ENCODE measurements at regions not wholly inside any gene's neighbourhood (a gene's known extent, or its start where the extent isn't known, plus 50 kb on each side); places are given as distances from the start of the nearest gene placed in this dataset.

GRCh38 chr2:215684448-215685237 lies 248.8 kb upstream of the FN1 start:
- no peaks in the 10 kb centered on the region for H3K27me3 ChIP-seq (ENCODE audit: insufficient read depth, low read depth, low read length)
- no peak overlapping the region for H3K27ac ChIP-seq (ENCODE audit: low read length)
- no peaks in the 10 kb centered on the region for H3F3A ChIP-seq (ENCODE audit: insufficient read depth, low read length, poor library complexity, severe bottlenecking)
- H3K4me2 ChIP-seq (ENCODE audit: low read length), result no peak overlapping the region
- no peaks in the 10 kb centered on the region for H3K36me3 ChIP-seq (ENCODE audit: insufficient read depth, low read length)
- no peaks in the 10 kb centered on the region for H3K79me2 ChIP-seq (replicated peaks; ENCODE audit: insufficient read depth, low read length)
- H3K9ac ChIP-seq (ENCODE audit: low read length), result no peak overlapping the region
- no peak overlapping the region for H3K4me3 ChIP-seq (ENCODE audit: low read length)
- no peaks in the 10 kb centered on the region for H4K20me1 ChIP-seq (ENCODE audit: insufficient read depth)
- no peak overlapping the region for H2AFZ ChIP-seq (ENCODE audit: low read depth, low read length)
- H3K9me2 ChIP-seq (ENCODE audit: insufficient read depth, low read length), result no peaks in the 10 kb centered on the region
- no peaks in the 10 kb centered on the region for H3K9me3 ChIP-seq (ENCODE audit: low read length)
- TF ChIP-seq SMC3 (conservative IDR thresholded peaks at IDR 0.05; ENCODE audit: poor library complexity) (no peak), EP300 (conservative IDR thresholded peaks at IDR 0.05; ENCODE audit: poor library complexity, severe bottlenecking) (no peak), MXI1 (conservative IDR thresholded peaks at IDR 0.05; ENCODE audit: poor library complexity, severe bottlenecking) (no peak), REST (IDR thresholded peaks at IDR 0.05; ENCODE audit: borderline replicate concordance) (no peak), RAD21 (conservative IDR thresholded peaks at IDR 0.05) (no peak), CTCF (IDR thresholded peaks at IDR 0.05; ENCODE audit: poor library complexity, severe bottlenecking) (no peak), TAF1 (IDR thresholded peaks at IDR 0.05; ENCODE audit: low read depth) (no peak), EZH2 (IDR thresholded peaks at IDR 0.05; ENCODE audit: borderline replicate concordance, insufficient read depth, low read length, poor library complexity, severe bottlenecking) (no peak), POLR2AphosphoS5 (IDR thresholded peaks at IDR 0.05) (no peak)

GRCh38 chr2:215683295-215683694 lies 247.4 kb upstream of the FN1 start:
- no peaks in the 10 kb centered on the region for H4K20me1 ChIP-seq (ENCODE audit: insufficient read depth)
- H3K4me3 ChIP-seq (ENCODE audit: low read length), result no peak overlapping the region
- no peaks in the 10 kb centered on the region for H3K79me2 ChIP-seq (replicated peaks; ENCODE audit: insufficient read depth, low read length)
- no peaks in the 10 kb centered on the region for H3K27me3 ChIP-seq (ENCODE audit: insufficient read depth, low read depth, low read length)
- no peak overlapping the region for H3K9ac ChIP-seq (ENCODE audit: low read length)
- H3K9me3 ChIP-seq (ENCODE audit: low read length), result no peaks in the 10 kb centered on the region
- TF ChIP-seq POLR2AphosphoS5 (IDR thresholded peaks at IDR 0.05) (no peak), TAF1 (IDR thresholded peaks at IDR 0.05; ENCODE audit: low read depth) (no peak), EP300 (conservative IDR thresholded peaks at IDR 0.05; ENCODE audit: poor library complexity, severe bottlenecking) (no peak), RAD21 (conservative IDR thresholded peaks at IDR 0.05) (no peak), EZH2 (IDR thresholded peaks at IDR 0.05; ENCODE audit: borderline replicate concordance, insufficient read depth, low read length, poor library complexity, severe bottlenecking) (no peak), REST (IDR thresholded peaks at IDR 0.05; ENCODE audit: borderline replicate concordance) (no peak), CTCF (IDR thresholded peaks at IDR 0.05; ENCODE audit: poor library complexity, severe bottlenecking) (no peak), MXI1 (conservative IDR thresholded peaks at IDR 0.05; ENCODE audit: poor library complexity, severe bottlenecking) (no peak), SMC3 (conservative IDR thresholded peaks at IDR 0.05; ENCODE audit: poor library complexity) (no peak)
- H3F3A ChIP-seq (ENCODE audit: insufficient read depth, low read length, poor library complexity, severe bottlenecking), result no peaks in the 10 kb centered on the region
- no peaks in the 10 kb centered on the region for H3K9me2 ChIP-seq (ENCODE audit: insufficient read depth, low read length)
- no peaks in the 10 kb centered on the region for H3K36me3 ChIP-seq (ENCODE audit: insufficient read depth, low read length)
- H3K27ac ChIP-seq (ENCODE audit: low read length), result no peak overlapping the region
- no peak overlapping the region for H2AFZ ChIP-seq (ENCODE audit: low read depth, low read length)
- no peak overlapping the region for H3K4me2 ChIP-seq (ENCODE audit: low read length)

Measured in neural cell (in vitro differentiated cells).